ENCODE measurements at regions not wholly inside any gene's neighbourhood (a gene's known extent, or its start where the extent isn't known, plus 50 kb on each side); places are given as distances from the start of the nearest gene placed in this dataset.

DNA sequence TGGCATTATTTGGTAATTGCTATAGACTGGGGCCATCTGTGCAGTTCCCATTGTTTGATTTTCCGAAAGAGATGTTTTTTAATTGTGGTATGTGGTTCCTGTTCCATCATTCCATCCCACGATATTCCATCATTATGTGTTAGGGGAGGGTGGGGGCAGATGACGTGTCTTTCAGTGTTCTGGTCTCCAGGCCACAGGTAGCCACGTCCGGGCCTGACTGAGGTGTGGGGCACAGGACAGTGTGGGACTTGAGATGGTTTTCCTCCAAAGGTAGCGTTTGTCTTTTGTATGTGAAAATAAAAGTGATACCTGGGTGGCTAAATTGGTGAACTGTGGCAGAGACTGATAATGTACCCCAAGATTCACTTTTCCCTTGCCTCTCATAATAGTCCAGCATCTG is 192.2 kb upstream of the HAAO start:
- TF ChIP-seq SIN3A (IDR thresholded peaks at IDR 0.05; ENCODE audit: borderline replicate concordance, insufficient read depth, low read length), result no peak
- TF ChIP-seq POLR2AphosphoS5 (IDR thresholded peaks at IDR 0.05; ENCODE audit: low read depth, low read length), result no peak
- no peak for TF ChIP-seq TAF1 (IDR thresholded peaks at IDR 0.05; ENCODE audit: borderline replicate concordance, insufficient read depth, low read length)
- TF ChIP-seq, protein P1, sequence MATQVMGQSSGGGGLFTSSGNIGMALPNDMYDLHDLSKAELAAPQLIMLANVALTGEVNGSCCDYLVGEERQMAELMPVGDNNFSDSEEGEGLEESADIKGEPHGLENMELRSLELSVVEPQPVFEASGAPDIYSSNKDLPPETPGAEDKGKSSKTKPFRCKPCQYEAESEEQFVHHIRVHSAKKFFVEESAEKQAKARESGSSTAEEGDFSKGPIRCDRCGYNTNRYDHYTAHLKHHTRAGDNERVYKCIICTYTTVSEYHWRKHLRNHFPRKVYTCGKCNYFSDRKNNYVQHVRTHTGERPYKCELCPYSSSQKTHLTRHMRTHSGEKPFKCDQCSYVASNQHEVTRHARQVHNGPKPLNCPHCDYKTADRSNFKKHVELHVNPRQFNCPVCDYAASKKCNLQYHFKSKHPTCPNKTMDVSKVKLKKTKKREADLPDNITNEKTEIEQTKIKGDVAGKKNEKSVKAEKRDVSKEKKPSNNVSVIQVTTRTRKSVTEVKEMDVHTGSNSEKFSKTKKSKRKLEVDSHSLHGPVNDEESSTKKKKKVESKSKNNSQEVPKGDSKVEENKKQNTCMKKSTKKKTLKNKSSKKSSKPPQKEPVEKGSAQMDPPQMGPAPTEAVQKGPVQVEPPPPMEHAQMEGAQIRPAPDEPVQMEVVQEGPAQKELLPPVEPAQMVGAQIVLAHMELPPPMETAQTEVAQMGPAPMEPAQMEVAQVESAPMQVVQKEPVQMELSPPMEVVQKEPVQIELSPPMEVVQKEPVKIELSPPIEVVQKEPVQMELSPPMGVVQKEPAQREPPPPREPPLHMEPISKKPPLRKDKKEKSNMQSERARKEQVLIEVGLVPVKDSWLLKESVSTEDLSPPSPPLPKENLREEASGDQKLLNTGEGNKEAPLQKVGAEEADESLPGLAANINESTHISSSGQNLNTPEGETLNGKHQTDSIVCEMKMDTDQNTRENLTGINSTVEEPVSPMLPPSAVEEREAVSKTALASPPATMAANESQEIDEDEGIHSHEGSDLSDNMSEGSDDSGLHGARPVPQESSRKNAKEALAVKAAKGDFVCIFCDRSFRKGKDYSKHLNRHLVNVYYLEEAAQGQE (IDR thresholded peaks at IDR 0.05; ENCODE audit: insufficient read depth in 1 of 2, low read depth in 2 of 2, low read length in 2 of 2), result no peak
- no peak for TF ChIP-seq FOXP2 (optimal IDR thresholded peaks at IDR 0.05; ENCODE audit: borderline replicate concordance, extremely low read depth, extremely low read length, insufficient read depth)

DNA sequence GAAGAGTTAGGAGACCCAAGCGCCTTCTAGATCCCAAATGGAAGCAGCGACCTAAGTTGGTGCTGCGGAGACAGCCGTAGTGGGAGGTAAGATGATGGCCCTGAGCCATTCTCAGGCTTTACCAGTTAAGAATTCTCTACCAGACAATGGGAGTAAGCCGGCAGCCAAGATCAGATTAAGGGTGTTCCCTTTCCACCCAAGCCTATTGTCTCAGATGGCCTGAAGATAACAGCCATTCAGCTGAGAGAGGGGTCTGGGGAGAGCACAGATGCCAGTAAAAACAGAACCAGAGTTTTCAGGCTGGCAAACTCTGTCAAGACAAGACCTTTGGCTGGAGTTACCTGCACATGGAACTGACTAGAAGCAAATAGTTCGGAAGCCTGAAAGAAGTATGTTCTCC is 191.7 kb upstream of the HAAO start:
- no peak for TF ChIP-seq SIN3A (IDR thresholded peaks at IDR 0.05; ENCODE audit: borderline replicate concordance, insufficient read depth, low read length)
- TF ChIP-seq FOXP2 (optimal IDR thresholded peaks at IDR 0.05; ENCODE audit: borderline replicate concordance, extremely low read depth, extremely low read length, insufficient read depth), result no peak
- no peak for TF ChIP-seq POLR2AphosphoS5 (IDR thresholded peaks at IDR 0.05; ENCODE audit: low read depth, low read length)
- TF ChIP-seq, protein P1 (IDR thresholded peaks at IDR 0.05; ENCODE audit: insufficient read depth in 1 of 2, low read depth in 2 of 2, low read length in 2 of 2), result no peak
- TF ChIP-seq TAF1 (IDR thresholded peaks at IDR 0.05; ENCODE audit: borderline replicate concordance, insufficient read depth, low read length), result no peak

- TF ChIP-seq, protein P1 (IDR thresholded peaks at IDR 0.05; ENCODE audit: insufficient read depth in 1 of 2, low read depth in 2 of 2, low read length in 2 of 2), result no peak
These were observed 188.5 kb upstream of the HAAO start for GRCh38 chr2:42980764-42981416.

DNA sequence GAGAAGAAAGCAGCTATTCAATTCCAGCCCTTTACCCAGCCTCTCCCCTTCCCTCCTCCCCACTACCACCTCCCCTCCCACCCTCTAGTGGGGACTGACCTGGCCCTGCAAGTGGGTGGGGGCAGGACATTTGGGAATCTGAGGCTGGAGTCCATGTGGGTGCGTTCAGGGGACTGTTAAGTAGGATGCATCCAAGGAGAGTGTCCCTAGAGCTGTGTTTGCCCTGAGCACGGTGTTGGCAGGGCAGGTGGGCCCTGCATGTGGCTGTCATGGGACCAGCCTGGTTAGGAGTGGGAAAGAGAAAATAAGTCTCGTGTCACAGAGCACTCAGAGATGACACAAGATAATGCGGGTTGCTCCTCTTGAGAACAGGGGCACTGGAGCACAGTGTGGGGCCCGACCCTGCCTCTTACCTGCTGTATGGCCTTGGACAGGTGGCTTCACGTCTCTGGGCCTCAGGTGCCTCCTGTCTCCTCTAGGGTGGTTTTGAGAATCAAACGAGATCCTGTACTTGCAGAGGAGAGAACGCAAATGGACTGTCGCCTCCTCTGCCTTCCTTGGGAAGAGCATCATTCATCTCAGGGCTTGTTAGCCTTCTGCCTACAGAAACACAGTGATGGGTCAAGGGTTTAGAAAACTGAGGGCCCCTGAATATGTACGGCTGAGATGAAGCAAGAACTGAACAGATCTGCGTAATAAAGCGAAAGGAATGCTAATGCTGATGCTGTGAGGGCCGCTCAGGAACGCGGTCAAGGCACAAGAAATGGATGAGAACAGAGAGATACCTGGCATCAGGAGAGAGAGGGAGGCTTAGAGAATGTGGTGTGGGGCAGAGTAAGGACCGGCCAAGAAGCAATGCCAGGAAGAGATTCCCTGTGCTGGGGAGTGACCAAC is 187.7 kb upstream of the HAAO start:
- TF ChIP-seq, protein P1 (IDR thresholded peaks at IDR 0.05; ENCODE audit: insufficient read depth in 1 of 2, low read depth in 2 of 2, low read length in 2 of 2), result no peak
- TF ChIP-seq FOXP2 (optimal IDR thresholded peaks at IDR 0.05; ENCODE audit: borderline replicate concordance, extremely low read depth, extremely low read length, insufficient read depth) (no peak), TAF1 (IDR thresholded peaks at IDR 0.05; ENCODE audit: borderline replicate concordance, insufficient read depth, low read length) (no peak), SIN3A (IDR thresholded peaks at IDR 0.05; ENCODE audit: borderline replicate concordance, insufficient read depth, low read length) (no peak), POLR2AphosphoS5 (IDR thresholded peaks at IDR 0.05; ENCODE audit: low read depth, low read length) (no peak)

Data from PFSK-1 (cell line).